ENCODE measurements at regions not wholly inside any gene's neighbourhood (a gene's known extent, or its start where the extent isn't known, plus 50 kb on each side); places are given as distances from the start of the nearest gene placed in this dataset.

DNA sequence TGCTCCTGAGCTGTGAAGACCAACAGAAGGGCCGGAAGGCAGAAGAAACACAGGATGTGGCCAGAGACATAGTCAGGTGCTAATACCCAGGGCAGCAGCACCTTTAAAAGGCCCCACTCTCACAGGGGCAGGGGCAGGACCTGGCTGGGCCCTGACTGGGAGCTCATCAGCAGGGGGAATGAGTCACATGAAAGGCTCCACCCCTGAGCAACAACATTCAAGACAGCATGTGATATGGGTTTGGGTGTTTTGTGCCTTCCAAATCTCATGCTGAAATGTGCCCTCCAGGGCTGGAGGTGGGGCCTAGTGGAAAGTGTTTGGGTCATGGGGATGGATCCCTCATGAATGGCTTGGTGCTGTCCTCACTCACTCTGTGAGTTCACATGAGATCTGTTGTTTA lies 181.7 kb downstream of the ERCC6L2 start:
- TF ChIP-seq, protein P1, sequence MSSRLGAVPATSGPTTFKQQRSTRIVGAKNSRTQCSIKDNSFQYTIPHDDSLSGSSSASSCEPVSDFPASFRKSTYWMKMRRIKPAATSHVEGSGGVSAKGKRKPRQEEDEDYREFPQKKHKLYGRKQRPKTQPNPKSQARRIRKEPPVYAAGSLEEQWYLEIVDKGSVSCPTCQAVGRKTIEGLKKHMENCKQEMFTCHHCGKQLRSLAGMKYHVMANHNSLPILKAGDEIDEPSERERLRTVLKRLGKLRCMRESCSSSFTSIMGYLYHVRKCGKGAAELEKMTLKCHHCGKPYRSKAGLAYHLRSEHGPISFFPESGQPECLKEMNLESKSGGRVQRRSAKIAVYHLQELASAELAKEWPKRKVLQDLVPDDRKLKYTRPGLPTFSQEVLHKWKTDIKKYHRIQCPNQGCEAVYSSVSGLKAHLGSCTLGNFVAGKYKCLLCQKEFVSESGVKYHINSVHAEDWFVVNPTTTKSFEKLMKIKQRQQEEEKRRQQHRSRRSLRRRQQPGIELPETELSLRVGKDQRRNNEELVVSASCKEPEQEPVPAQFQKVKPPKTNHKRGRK (tag; IDR thresholded peaks at IDR 0.05) = no peak
- TF ChIP-seq MXI1 (IDR thresholded peaks at IDR 0.05; ENCODE audit: low read depth, low read length) = no peak
- TF ChIP-seq, protein P2, sequence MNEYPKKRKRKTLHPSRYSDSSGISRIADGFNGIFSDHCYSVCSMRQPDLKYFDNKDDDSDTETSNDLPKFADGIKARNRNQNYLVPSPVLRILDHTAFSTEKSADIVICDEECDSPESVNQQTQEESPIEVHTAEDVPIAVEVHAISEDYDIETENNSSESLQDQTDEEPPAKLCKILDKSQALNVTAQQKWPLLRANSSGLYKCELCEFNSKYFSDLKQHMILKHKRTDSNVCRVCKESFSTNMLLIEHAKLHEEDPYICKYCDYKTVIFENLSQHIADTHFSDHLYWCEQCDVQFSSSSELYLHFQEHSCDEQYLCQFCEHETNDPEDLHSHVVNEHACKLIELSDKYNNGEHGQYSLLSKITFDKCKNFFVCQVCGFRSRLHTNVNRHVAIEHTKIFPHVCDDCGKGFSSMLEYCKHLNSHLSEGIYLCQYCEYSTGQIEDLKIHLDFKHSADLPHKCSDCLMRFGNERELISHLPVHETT (CRISPR knock-in tag; conservative IDR thresholded peaks at IDR 0.05 in 1 of 2, IDR thresholded peaks at IDR 0.05 in 1 of 2) = no peak
- no peak for TF ChIP-seq FOXA3 (CRISPR knock-in tag; conservative IDR thresholded peaks at IDR 0.05 in 1 of 2, IDR thresholded peaks at IDR 0.05 in 1 of 2)
- TF ChIP-seq L3MBTL2 (IDR thresholded peaks at IDR 0.05) = no peak
- TF ChIP-seq, protein P3, sequence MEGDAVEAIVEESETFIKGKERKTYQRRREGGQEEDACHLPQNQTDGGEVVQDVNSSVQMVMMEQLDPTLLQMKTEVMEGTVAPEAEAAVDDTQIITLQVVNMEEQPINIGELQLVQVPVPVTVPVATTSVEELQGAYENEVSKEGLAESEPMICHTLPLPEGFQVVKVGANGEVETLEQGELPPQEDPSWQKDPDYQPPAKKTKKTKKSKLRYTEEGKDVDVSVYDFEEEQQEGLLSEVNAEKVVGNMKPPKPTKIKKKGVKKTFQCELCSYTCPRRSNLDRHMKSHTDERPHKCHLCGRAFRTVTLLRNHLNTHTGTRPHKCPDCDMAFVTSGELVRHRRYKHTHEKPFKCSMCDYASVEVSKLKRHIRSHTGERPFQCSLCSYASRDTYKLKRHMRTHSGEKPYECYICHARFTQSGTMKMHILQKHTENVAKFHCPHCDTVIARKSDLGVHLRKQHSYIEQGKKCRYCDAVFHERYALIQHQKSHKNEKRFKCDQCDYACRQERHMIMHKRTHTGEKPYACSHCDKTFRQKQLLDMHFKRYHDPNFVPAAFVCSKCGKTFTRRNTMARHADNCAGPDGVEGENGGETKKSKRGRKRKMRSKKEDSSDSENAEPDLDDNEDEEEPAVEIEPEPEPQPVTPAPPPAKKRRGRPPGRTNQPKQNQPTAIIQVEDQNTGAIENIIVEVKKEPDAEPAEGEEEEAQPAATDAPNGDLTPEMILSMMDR (IDR thresholded peaks at IDR 0.05 in 2 of 3, conservative IDR thresholded peaks at IDR 0.05 in 1 of 3; ENCODE audit: insufficient read depth in 2 of 3, low read depth in 1 of 3, low read length in 3 of 3) = no peak
- no peak for TF ChIP-seq GABPA (tag; conservative IDR thresholded peaks at IDR 0.05; ENCODE audit: low read depth)
- TF ChIP-seq ZEB2 (IDR thresholded peaks at IDR 0.05) = no peak
